ENCODE measurements at regions not wholly inside any gene's neighbourhood (a gene's known extent, or its start where the extent isn't known, plus 50 kb on each side); places are given as distances from the start of the nearest gene placed in this dataset.

DNA sequence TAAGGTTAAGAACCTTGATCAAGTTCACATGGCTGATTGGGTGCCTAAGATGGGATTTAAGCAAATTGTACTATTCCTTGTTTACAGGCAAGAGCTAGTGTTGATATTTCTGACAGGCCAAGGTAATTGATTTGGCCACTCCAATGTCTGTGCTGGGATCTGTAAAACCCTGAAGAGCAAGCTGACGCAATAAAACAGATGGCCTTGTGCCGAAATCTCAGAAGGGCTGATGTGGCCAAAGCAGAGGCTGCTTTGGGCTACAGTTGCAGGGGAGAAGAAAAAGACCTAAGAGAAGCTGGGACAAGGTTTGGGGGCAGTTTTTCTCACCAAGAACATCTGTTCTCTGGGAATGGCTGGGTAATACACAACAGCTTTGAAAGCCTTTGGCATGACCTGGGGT is 463.2 kb upstream of the ZNF608 start:
- DNase-seq (ENCODE audit: low read depth) = peak; percentile 36
- TF ChIP-seq, protein P1, sequence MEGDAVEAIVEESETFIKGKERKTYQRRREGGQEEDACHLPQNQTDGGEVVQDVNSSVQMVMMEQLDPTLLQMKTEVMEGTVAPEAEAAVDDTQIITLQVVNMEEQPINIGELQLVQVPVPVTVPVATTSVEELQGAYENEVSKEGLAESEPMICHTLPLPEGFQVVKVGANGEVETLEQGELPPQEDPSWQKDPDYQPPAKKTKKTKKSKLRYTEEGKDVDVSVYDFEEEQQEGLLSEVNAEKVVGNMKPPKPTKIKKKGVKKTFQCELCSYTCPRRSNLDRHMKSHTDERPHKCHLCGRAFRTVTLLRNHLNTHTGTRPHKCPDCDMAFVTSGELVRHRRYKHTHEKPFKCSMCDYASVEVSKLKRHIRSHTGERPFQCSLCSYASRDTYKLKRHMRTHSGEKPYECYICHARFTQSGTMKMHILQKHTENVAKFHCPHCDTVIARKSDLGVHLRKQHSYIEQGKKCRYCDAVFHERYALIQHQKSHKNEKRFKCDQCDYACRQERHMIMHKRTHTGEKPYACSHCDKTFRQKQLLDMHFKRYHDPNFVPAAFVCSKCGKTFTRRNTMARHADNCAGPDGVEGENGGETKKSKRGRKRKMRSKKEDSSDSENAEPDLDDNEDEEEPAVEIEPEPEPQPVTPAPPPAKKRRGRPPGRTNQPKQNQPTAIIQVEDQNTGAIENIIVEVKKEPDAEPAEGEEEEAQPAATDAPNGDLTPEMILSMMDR (IDR thresholded peaks at IDR 0.05; ENCODE audit: insufficient read depth, low read length) = no peak
- no peak overlapping the region for H3K4me3 ChIP-seq (ENCODE audit: low read depth, low read length)

DNA sequence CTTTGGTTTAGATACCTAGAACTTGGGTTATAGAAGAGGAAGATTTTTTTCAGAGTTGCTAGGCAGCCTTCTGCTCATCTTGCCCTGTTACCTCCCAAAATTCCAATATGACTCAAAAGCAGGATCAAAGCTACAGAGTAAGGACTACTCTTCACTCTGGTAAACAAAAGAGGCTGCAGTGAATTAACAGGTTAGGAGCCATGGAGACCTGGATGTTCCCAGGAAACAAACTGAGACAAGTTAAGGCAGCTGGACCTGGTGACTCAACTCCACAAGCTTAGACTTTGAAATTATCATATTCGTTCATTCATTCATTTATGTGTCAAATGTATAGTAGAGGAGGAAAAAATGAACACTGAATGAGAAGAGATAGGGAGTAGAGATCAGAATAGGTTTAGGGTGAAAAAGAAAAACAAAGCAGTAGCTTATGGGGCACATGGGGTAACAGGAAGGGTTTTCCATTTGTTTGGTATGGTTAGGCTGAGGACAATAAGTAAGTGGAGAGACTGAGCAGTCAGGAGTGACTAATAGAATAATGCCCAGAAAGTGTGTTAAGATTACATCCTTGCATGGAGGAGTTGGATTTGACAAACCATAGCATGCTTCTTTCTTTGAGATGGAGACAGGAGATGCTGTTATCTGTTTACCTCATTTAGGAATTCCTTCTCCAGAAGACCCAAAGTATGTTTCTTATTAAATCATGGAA is 464.0 kb upstream of the ZNF608 start:
- TF ChIP-seq, protein P1 (IDR thresholded peaks at IDR 0.05; ENCODE audit: insufficient read depth, low read length) = no peak
- no peak for DNase-seq (ENCODE audit: low read depth)
- no peak overlapping the region for H3K4me3 ChIP-seq (ENCODE audit: low read depth, low read length)

DNA sequence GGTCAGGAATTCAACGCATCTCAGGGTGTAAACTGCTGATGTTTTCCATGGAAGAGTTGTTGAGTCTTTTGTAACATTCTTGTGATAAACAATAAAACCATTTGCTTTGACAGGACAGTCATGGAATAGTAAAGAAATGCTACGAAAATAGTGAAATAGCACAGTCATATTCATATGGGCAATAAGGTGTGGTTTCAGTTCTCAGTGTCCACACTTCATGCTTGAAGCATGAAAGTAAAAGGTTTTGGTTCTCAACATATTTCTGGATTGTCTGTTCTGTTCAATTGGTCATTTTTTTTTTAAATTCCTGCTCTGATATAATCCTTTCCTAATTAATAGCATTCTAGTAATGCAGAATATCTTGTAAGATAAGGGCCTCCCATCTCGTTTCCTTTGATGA is 467.6 kb upstream of the ZNF608 start:
- TF ChIP-seq, protein P1 (IDR thresholded peaks at IDR 0.05; ENCODE audit: insufficient read depth, low read length) = no peak
- H3K4me3 ChIP-seq (ENCODE audit: low read depth, low read length) = no peak overlapping the region
- DNase-seq (ENCODE audit: low read depth) = no peak

DNA sequence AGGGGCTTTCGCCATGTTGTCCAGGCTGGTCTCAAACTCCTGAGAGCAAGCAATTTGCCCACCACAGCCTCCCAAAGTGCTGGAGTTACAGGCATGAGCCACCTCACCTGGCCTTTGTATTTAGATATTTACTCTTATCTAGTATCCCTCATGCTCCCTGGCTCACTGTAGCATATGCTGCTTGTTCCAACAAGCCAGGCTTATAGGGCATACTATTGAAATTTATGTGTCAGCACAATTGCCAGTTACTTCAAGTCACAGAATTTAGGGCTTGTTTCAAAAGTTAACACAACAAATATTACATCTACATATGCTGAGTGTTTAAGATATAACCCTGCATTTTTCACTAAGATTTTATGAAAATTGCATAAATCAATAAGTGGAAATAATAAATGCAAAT is 469.2 kb upstream of the ZNF608 start:
- TF ChIP-seq, protein P1 (IDR thresholded peaks at IDR 0.05; ENCODE audit: insufficient read depth, low read length) = no peak
- H3K4me3 ChIP-seq (ENCODE audit: low read depth, low read length) = no peak overlapping the region
- no peak for DNase-seq (ENCODE audit: low read depth)

DNA sequence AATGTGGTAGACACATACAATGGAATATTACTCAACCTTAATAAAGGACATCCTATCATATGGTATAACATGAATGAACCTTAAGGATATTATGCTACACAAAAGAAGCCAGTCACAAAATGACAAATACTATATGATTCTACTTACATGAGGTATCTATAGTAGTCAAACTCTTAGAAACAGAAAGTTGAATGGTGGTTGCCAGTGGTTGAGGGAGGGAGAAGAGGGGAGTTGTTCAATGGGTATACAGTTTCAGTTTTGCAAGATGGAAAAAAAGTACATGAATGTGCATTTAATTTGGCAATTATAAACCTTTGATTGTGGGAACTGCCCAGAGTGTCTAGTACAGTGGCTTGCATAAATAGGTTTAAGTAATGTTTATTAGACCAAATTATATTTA is 473.3 kb upstream of the ZNF608 start:
- TF ChIP-seq, protein P1 (IDR thresholded peaks at IDR 0.05; ENCODE audit: insufficient read depth, low read length) = no peak
- H3K4me3 ChIP-seq (ENCODE audit: low read depth, low read length) = no peak overlapping the region
- DNase-seq (ENCODE audit: low read depth) = no peak

DNA sequence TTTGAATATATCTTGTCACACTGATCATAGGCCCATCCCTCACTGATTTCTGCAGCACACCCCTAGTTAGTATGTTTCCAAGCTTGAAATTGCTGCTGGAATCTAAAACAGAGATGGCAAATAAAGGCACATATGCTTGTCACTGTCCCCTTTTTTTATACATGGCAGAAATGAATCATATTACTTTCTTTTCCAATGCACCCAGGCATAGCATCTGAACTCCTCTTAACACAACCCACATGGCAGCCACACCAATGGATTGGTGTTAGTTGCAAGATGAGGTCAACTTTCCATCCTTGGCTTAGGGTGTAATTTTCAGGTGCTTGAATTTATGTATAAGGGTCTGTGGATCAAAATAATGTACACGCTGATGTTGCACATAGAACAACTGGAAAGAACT is 473.8 kb upstream of the ZNF608 start:
- no peak overlapping the region for H3K4me3 ChIP-seq (ENCODE audit: low read depth, low read length)
- no peak for DNase-seq (ENCODE audit: low read depth)
- TF ChIP-seq, protein P1 (IDR thresholded peaks at IDR 0.05; ENCODE audit: insufficient read depth, low read length) = no peak
